Natural killer cell (primary cell): ENCODE measurements at regions not wholly inside any gene's neighbourhood (a gene's known extent, or its start where the extent isn't known, plus 50 kb on each side); places are given as distances from the start of the nearest gene placed in this dataset.

Experiments
- ATAC-seq, 3 donors: fragments of 150-1000 bp in 2 of 3; fragments of 200-7000 bp in 1 of 3; cut with Tn5 transposase; 1 replicate in 1 of 3; 2 replicates in 2 of 3; pipeline ENCODE4 v1.10.0; 2021; ENCODE audit warnings: mild to moderate bottlenecking in 2 of 3, moderate library complexity in 2 of 3
- DNase-seq, 2 donors: peaks; one replicate each; pipeline versions ENCODE4 v3.0.0 to v3.0.0-alpha.2; 2013 to 2021; ENCODE audit warnings: mixed read lengths in 1 of 2
- H3K27ac ChIP-seq: one replicate; pipeline ENCODE4 v1.5.1; 2013; ENCODE audit warnings: mild to moderate bottlenecking, low read length
- H3K27me3 ChIP-seq: one replicate; pipeline ENCODE4 v1.6.1; 2013; ENCODE audit warnings: low read length; ENCODE audit not compliant: control insufficient read depth, insufficient read depth
- H3K36me3 ChIP-seq: one replicate; pipeline ENCODE4 v1.6.1; 2013; ENCODE audit warnings: low read length; ENCODE audit not compliant: control insufficient read depth, insufficient read depth
- H3K4me1 ChIP-seq: one replicate; pipeline ENCODE4 v1.6.1; 2013; ENCODE audit warnings: low read length; ENCODE audit not compliant: control insufficient read depth, insufficient read depth
- H3K4me3 ChIP-seq: one replicate; pipeline ENCODE4 v1.5.1; 2013; ENCODE audit warnings: low read length
- H3K9me3 ChIP-seq: one replicate; pipeline ENCODE4 v1.6.1; 2013; ENCODE audit warnings: low read length; ENCODE audit not compliant: control insufficient read depth, insufficient read depth
- H3K27ac Mint-ChIP-seq, 2 donors: one replicate each; pipeline ENCODE4 v1.8.0; 2022; ENCODE audit warnings: mild to moderate bottlenecking in 2 of 2, mixed read lengths in 2 of 2, moderate library complexity in 1 of 2
- H3K27me3 Mint-ChIP-seq, 2 donors: one replicate each; pipeline ENCODE4 v1.8.0; 2022; ENCODE audit warnings: low read depth in 2 of 2, mixed read lengths in 2 of 2
- H3K36me3 Mint-ChIP-seq: one replicate; pipeline ENCODE4 v1.8.0; 2022; ENCODE audit warnings: mixed read lengths
- H3K4me1 Mint-ChIP-seq, 2 donors: one replicate each; pipeline ENCODE4 v1.8.0; 2022; ENCODE audit warnings: mixed read lengths in 2 of 2
- H3K4me3 Mint-ChIP-seq: one replicate; pipeline ENCODE4 v1.8.0; 2022; ENCODE audit warnings: mild to moderate bottlenecking, moderate library complexity, mixed read lengths
- H3K9me3 Mint-ChIP-seq, 2 donors: one replicate each; pipeline ENCODE4 v1.8.0; 2022; ENCODE audit warnings: mixed read lengths in 2 of 2
- WGBS: methylation state at CpG from one replicate; pipeline ENCODE4 v1.1.7; 2013; ENCODE audit warnings: missing lambda C conversion rate; ENCODE audit not compliant: insufficient coverage; 5-methylcytosine and 5-hydroxymethylcytosine counted together
- intact Hi-C: fragments of 100-400 bp; cut with micrococcal nuclease; formaldehyde crosslinking; loops from one replicate; pipeline ENCODE4 v1.14.2; 2022
- TF ChIP-seq, protein P1 (sequence below): fragments of 200-600 bp; IDR thresholded peaks from one replicate; pipeline ENCODE4 v1.8.0; 2022; ENCODE audit warnings: antibody characterized with exemption

DNA sequence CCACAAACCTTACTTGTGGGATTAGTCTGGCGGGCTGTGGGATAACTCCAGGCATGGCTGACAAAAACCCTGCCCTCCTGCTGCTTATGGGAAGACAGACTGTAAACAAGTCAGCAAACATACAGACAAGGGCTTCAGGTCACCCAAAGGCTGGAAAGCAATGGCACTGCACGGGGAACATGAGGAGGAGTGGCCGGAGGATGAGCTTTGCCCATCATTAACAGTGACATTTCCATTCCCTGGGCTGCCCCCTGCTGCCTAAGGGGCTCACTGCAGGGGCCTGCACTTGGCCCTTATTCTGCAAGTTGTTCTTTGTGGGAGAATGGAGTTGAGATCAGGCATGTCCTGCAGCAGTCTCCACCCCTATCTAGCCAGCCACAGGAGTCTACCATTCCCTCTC, 91.3 kb downstream of the UQCRFS1 start:
- Histone ChIP-seq H3K36me3 (no peaks in the 10 kb centered on the region), H3K4me3 (no peak overlapping the region), H3K27ac (no peak overlapping the region), H3K9me3 (no peaks in the 10 kb centered on the region), H3K4me1 (no peaks in the 10 kb centered on the region), H3K27me3 (no peaks in the 10 kb centered on the region)
- no peak for ATAC-seq
- DNase-seq = no peak
- 49% methylated on average over 3 of the region's 3 CpGs for WGBS
- Mint-ChIP-seq H3K27ac (no peak overlapping the region), H3K27me3 (peaks cover 0 to 3% of the 10 kb centered on the region in 2 donors), H3K36me3 (no peaks in the 10 kb centered on the region), H3K4me1 (no peaks in the 10 kb centered on the region), H3K4me3 (no peak overlapping the region), H3K9me3 (no peaks in the 10 kb centered on the region)
- intact Hi-C loops = no loop called here
- TF ChIP-seq, protein P1, sequence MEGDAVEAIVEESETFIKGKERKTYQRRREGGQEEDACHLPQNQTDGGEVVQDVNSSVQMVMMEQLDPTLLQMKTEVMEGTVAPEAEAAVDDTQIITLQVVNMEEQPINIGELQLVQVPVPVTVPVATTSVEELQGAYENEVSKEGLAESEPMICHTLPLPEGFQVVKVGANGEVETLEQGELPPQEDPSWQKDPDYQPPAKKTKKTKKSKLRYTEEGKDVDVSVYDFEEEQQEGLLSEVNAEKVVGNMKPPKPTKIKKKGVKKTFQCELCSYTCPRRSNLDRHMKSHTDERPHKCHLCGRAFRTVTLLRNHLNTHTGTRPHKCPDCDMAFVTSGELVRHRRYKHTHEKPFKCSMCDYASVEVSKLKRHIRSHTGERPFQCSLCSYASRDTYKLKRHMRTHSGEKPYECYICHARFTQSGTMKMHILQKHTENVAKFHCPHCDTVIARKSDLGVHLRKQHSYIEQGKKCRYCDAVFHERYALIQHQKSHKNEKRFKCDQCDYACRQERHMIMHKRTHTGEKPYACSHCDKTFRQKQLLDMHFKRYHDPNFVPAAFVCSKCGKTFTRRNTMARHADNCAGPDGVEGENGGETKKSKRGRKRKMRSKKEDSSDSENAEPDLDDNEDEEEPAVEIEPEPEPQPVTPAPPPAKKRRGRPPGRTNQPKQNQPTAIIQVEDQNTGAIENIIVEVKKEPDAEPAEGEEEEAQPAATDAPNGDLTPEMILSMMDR = no peak

DNA sequence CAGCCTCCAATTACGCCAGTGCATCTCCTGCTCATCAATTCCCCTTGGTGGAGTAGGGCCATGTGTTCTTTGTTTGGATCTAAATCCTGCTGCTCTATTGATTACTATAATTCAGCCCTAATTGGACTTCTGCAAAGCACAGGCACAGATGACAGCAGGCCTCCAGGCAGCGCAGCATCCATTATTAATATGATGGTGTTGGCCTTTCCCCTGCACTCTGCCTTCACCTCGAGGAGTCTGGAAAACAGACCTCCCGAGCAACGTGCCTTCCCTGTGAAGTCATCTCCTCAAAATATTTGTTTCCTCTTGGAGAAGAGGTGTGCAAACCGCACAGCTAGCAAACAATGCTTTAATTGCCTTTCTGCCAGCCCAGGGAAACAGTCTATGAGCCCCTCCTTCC, 92.5 kb downstream of the UQCRFS1 start:
- no peak overlapping the region for H3K27ac Mint-ChIP-seq
- intact Hi-C loops = no loop called here
- H3K4me1 Mint-ChIP-seq = no peaks in the 10 kb centered on the region
- no peaks in the 10 kb centered on the region for H3K27me3 Mint-ChIP-seq
- H3K27me3 ChIP-seq = no peaks in the 10 kb centered on the region
- no peaks in the 10 kb centered on the region for H3K9me3 ChIP-seq
- ATAC-seq = no peak
- H3K9me3 Mint-ChIP-seq = no peaks in the 10 kb centered on the region
- no peak overlapping the region for H3K4me3 ChIP-seq
- H3K4me3 Mint-ChIP-seq = no peak overlapping the region
- H3K36me3 ChIP-seq = no peaks in the 10 kb centered on the region
- WGBS = 78% methylated on average over 6 of the region's 6 CpGs
- H3K36me3 Mint-ChIP-seq = no peaks in the 10 kb centered on the region
- no peaks in the 10 kb centered on the region for H3K4me1 ChIP-seq
- TF ChIP-seq, protein P1 = no peak
- DNase-seq = no peak
- no peak overlapping the region for H3K27ac ChIP-seq

DNA sequence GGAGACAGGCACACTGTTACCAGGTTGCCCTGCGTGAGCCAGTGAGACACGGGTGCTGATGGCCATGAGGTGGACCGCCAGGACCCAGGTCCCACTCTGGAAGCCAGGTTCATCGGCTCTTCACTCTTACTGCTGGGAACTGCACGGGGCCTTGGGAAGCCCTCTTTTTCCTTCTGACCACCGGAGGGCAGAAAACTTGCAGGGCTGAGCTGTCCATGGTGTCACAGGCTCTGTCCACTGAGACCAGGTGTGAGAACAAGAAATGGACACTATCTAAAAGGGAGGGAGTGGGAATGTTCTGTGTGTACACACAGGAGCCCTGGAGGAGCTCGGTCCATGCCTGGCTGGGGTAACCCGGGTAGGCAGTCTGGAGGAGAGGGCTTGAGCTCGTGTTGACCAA, 93.4 kb downstream of the UQCRFS1 start:
- no peaks in the 10 kb centered on the region for H3K36me3 Mint-ChIP-seq
- H3K9me3 Mint-ChIP-seq = no peaks in the 10 kb centered on the region

DNA sequence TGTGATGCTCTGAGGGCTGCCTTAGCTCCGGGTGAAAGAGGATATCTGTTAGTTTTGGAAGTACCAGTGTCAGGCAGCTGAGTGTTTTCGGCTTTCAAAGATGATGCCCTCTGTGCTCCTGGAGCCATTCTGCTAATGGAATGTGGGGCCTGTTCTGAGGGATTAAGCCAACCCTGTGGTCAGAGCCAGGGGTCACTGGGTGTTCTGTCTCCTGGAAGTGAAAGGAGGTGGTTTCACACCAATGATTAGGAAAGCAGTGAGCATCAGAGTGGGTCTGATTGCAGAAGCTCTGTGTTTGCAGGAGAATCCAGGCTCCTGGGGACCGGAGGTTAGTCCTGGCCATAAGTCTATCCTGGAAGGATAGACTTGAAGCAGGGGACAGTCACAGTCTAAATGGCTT, 94.6 kb downstream of the UQCRFS1 start:
- H3K4me1 Mint-ChIP-seq = no peaks in the 10 kb centered on the region
- intact Hi-C loops = no loop called here
- no peak overlapping the region for H3K4me3 Mint-ChIP-seq
- H3K9me3 ChIP-seq = no peaks in the 10 kb centered on the region
- no peaks in the 10 kb centered on the region for H3K9me3 Mint-ChIP-seq
- DNase-seq (no peak), ATAC-seq (no peak)
- TF ChIP-seq, protein P1 = no peak
- H3K36me3 Mint-ChIP-seq = no peaks in the 10 kb centered on the region
- 54% methylated on average over 3 of the region's 3 CpGs for WGBS
- H3K36me3 ChIP-seq = no peaks in the 10 kb centered on the region
- no peaks in the 10 kb centered on the region for H3K4me1 ChIP-seq
- no peak overlapping the region for H3K4me3 ChIP-seq
- no peak overlapping the region for H3K27ac ChIP-seq
- no peaks in the 10 kb centered on the region for H3K27me3 ChIP-seq
- H3K27ac Mint-ChIP-seq = no peak overlapping the region
- no peaks in the 10 kb centered on the region for H3K27me3 Mint-ChIP-seq

More for the DNA sequence above, 93.4 kb downstream of the UQCRFS1 start:
- ATAC-seq (no peak), DNase-seq (no peak)
- H3K4me1 Mint-ChIP-seq = no peaks in the 10 kb centered on the region
- Histone ChIP-seq H3K27ac (no peak overlapping the region), H3K36me3 (no peaks in the 10 kb centered on the region), H3K9me3 (no peaks in the 10 kb centered on the region), H3K4me3 (no peak overlapping the region), H3K27me3 (no peaks in the 10 kb centered on the region), H3K4me1 (no peaks in the 10 kb centered on the region)
- intact Hi-C loops = no loop called here
- 63% methylated on average over 9 of the region's 9 CpGs for WGBS
- TF ChIP-seq, protein P1 = no peak
- H3K27me3 Mint-ChIP-seq = no peaks in the 10 kb centered on the region
- no peak overlapping the region for H3K27ac Mint-ChIP-seq
- H3K4me3 Mint-ChIP-seq = no peak overlapping the region
